ENCODE measurements at regions not wholly inside any gene's neighbourhood (a gene's known extent, or its start where the extent isn't known, plus 50 kb on each side); places are given as distances from the start of the nearest gene placed in this dataset.

DNA sequence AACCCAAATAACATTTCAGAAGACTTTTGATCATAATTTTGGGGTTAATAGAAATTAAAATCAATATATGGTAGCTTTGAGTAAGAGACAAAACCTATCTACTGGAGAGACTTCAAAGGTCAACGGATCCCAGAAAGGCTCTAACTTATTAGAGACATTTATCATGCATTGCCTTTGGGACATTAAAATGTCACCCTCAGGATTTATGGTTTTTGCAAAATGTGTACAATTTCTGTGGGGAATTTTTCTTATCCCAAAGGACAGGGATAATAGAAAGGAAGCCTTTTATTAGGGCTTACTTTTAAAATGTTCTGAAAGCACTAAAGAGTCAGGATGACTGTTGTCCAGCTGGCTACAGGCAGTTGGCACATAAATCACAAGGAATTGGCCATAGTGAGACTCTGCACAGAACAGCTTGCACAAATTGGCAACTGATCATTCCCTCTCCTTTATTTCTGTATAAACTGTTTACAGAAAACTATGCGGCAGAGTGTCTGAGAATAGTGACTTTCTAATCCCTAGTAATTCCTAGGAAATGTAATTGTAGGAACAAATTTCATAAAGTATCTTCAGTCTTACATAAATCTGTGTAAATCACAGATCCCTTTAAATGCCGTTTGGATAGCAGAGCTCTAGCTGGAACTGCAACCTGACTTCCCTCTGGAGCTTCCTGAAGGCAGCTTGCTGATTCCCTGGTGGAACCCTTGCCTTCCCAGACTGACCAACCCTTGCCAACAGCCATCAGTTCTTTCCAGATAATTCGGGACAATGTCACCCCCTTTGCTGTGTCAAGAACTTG, 201.1 kb upstream of the PREP start:
- no peak for TF ChIP-seq CTCF (IDR thresholded peaks at IDR 0.05)
- POLR2A ChIA-PET = no interaction called here
- Mint-ChIP-seq H3K4me3 (no peak overlapping the region), H3K9me3 (no peaks in the 10 kb centered on the region), H3K27me3 (no peaks in the 10 kb centered on the region), H3K36me3 (ENCODE audit: low read depth) (no peaks in the 10 kb centered on the region), H3K4me1 (ENCODE audit: low read depth) (peaks cover 8% of the 10 kb centered on the region), H3K27ac (no peak overlapping the region)
- ATAC-seq (ENCODE audit: poor library complexity) (no peak), DNase-seq (no peak)
- H3K27me3 ChIP-seq (ENCODE audit: control insufficient read depth in 1 of 2, insufficient read depth in 2 of 2, low read length in 2 of 2) = no peaks in the 10 kb centered on the region
- H3K27ac ChIP-seq (ENCODE audit: low read depth in 1 of 2, low read length in 2 of 2) = no peak overlapping the region
- peaks cover 6% of the 10 kb centered on the region for H3K4me1 ChIP-seq (ENCODE audit: insufficient read depth, low read length)
- CTCF ChIA-PET = no interaction called here
- intact Hi-C loops (cut with DNase I, micrococcal nuclease) = no loop called here
- no peaks in the 10 kb centered on the region for H3K9me3 ChIP-seq (ENCODE audit: control insufficient read depth in 1 of 2, insufficient read depth in 1 of 2, low read length in 2 of 2)
- H3K36me3 ChIP-seq (ENCODE audit: insufficient read depth, low read length) = no peaks in the 10 kb centered on the region
- H3K4me3 ChIP-seq (ENCODE audit: low read length) = no peak overlapping the region

DNA sequence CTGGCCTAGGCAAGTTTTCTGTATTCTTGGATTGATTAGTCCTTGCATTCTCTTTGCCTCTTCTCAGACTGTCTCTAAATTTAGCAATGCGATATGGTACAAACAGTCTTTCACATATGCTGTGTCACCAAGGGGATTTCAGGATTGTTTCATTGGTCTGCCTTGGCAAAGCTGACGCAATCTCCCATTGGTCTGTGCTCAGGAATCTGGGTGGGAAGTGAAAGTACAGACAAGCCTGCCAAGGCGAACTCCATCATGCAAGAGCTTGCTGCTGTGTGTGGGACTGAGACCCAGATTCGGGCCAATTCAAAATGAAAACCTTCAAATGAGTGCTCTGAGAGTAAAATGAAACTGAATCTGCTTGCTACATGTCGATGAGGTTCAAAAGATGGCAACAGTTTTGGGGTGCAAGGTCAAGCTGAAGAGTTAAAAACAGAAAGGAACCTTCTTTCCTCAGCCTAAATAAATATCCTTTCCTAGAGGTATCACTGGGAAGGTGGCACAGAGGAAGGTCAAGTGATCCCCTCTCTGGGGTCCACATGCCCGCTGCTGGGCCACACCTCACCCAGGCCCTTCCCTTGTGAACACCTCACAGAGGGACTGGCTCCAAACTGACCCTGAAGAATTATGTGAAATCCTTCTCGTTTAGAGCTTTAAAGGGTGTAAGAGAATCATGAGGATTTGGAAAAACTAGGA, 198.8 kb upstream of the PREP start:
- DNase-seq (peak in 3 of 14 experiments; percentile 25 to 71 (median 67)), ATAC-seq (ENCODE audit: poor library complexity) (no peak)
- H3K36me3 Mint-ChIP-seq (ENCODE audit: low read depth) = no peaks in the 10 kb centered on the region
- TF ChIP-seq CTCF (IDR thresholded peaks at IDR 0.05) = no peak
- intact Hi-C loops (cut with DNase I, micrococcal nuclease) = no loop called here
- ChIA-PET CTCF (interaction anchor here (1.0 kb wide), 1 partner anchor 19 kb away, joined by 3 read pairs; no protein-coding TSS in a partner anchor), POLR2A (no interaction called here)
- H3K4me1 ChIP-seq (ENCODE audit: insufficient read depth, low read length) = peaks cover 6% of the 10 kb centered on the region
- H3K4me3 ChIP-seq (ENCODE audit: low read length) = peak overlapping the region; percentile 25
- H3K27ac ChIP-seq (ENCODE audit: low read depth in 1 of 2, low read length in 2 of 2) = no peak overlapping the region
- H3K9me3 Mint-ChIP-seq = no peaks in the 10 kb centered on the region
- peaks cover 8% of the 10 kb centered on the region for H3K4me1 Mint-ChIP-seq (ENCODE audit: low read depth)
- H3K9me3 ChIP-seq (ENCODE audit: control insufficient read depth in 1 of 2, insufficient read depth in 1 of 2, low read length in 2 of 2) = no peaks in the 10 kb centered on the region
- no peaks in the 10 kb centered on the region for H3K27me3 ChIP-seq (ENCODE audit: control insufficient read depth in 1 of 2, insufficient read depth in 2 of 2, low read length in 2 of 2)
- H3K27ac Mint-ChIP-seq = no peak overlapping the region
- no peaks in the 10 kb centered on the region for H3K36me3 ChIP-seq (ENCODE audit: insufficient read depth, low read length)
- no peaks in the 10 kb centered on the region for H3K27me3 Mint-ChIP-seq
- peak overlapping the region; percentile 16 for H3K4me3 Mint-ChIP-seq

GRCh38 chr6:105600336-105601260, 197.7 kb upstream of the PREP start:
- DNase-seq (no peak), ATAC-seq (ENCODE audit: poor library complexity) (no peak)
- peaks cover 8% of the 10 kb centered on the region for H3K4me1 Mint-ChIP-seq (ENCODE audit: low read depth)
- no peak overlapping the region for H3K4me3 Mint-ChIP-seq
- Histone ChIP-seq H3K27ac (ENCODE audit: low read depth in 1 of 2, low read length in 2 of 2) (no peak overlapping the region), H3K9me3 (ENCODE audit: control insufficient read depth in 1 of 2, insufficient read depth in 1 of 2, low read length in 2 of 2) (no peaks in the 10 kb centered on the region), H3K36me3 (ENCODE audit: insufficient read depth, low read length) (no peaks in the 10 kb centered on the region), H3K4me3 (ENCODE audit: low read length) (no peak overlapping the region), H3K27me3 (ENCODE audit: control insufficient read depth in 1 of 2, insufficient read depth in 2 of 2, low read length in 2 of 2) (no peaks in the 10 kb centered on the region), H3K4me1 (ENCODE audit: insufficient read depth, low read length) (peaks cover 6% of the 10 kb centered on the region)
- no peaks in the 10 kb centered on the region for H3K27me3 Mint-ChIP-seq
- H3K36me3 Mint-ChIP-seq (ENCODE audit: low read depth) = no peaks in the 10 kb centered on the region
- TF ChIP-seq CTCF (IDR thresholded peaks at IDR 0.05) = no peak
- H3K27ac Mint-ChIP-seq = no peak overlapping the region
- POLR2A ChIA-PET = no interaction called here
- no peaks in the 10 kb centered on the region for H3K9me3 Mint-ChIP-seq
- intact Hi-C loops (cut with DNase I, micrococcal nuclease) = no loop called here
- CTCF ChIA-PET = no interaction called here
